Right lobe of liver (tissue), 4 donors: ENCODE measurements at regions not wholly inside any gene's neighbourhood (a gene's known extent, or its start where the extent isn't known, plus 50 kb on each side); places are given as distances from the start of the nearest gene placed in this dataset.

Experiments used
- CTCF ChIP-seq, 4 donors: fragments of 200-600 bp in 3 of 4; fragments of 450-650 bp in 1 of 4; IDR thresholded peaks; one replicate each; pipeline versions ENCODE4 v1.5.1 to v1.8.0; 2016 to 2022; ENCODE audit warnings: antibody characterized with exemption in 4 of 4, mild to moderate bottlenecking in 2 of 4
- POLR2A ChIP-seq: fragments of 450-650 bp; IDR thresholded peaks from one replicate; pipeline ENCODE4 v1.6.1; 2017; ENCODE audit warnings: antibody characterized with exemption, mild to moderate bottlenecking
- donor health status: DM: no; HTN: no; CAD: no.
- donor health status: DM: no; HTN: no; CAD: no.
- donor health status: DM: no; HTN: yes; CAD: no.

DNA sequence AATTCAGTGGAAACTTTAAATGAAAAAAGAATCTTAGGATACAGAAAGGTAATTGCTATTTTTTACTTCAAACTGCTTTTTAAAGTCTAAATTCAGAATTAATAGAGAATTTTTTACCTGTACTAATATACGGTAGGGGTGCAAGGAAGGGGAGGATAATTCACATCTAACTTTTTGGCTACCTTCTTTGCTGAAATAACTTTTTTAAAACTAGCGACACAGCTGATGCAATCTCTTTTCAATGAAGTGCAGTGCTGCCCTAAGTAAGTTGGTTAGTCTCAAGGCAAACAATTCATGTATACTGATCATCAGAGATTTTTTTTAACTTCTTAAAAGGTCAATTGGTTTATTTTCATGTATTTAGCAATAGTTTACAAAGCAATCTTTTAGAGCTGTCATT, 119.8 kb downstream of the NEDD1 start:
- TF ChIP-seq CTCF (IDR thresholded peaks at IDR 0.05), result no peak
- no peak for TF ChIP-seq POLR2A
